ENCODE measurements at regions not wholly inside any gene's neighbourhood (a gene's known extent, or its start where the extent isn't known, plus 50 kb on each side); places are given as distances from the start of the nearest gene placed in this dataset.

- H3K4me3 ChIP-seq (ENCODE audit: low read depth, low read length) = no peak overlapping the region
- TF ChIP-seq CTCF (IDR thresholded peaks at IDR 0.05; ENCODE audit: borderline replicate concordance, insufficient read depth, low read depth, low read length) = no peak
These were observed 249.7 kb downstream of the SPTSSA start for GRCh38 chr14:34212172-34212929.

GRCh38 chr14:34211732-34212131 lies 250.3 kb downstream of the SPTSSA start:
- H3K4me3 ChIP-seq (ENCODE audit: low read depth, low read length) = no peak overlapping the region
- no peak for TF ChIP-seq CTCF (IDR thresholded peaks at IDR 0.05; ENCODE audit: borderline replicate concordance, insufficient read depth, low read depth, low read length)

GRCh38 chr14:34208532-34208931 lies 253.5 kb downstream of the SPTSSA start:
- no peak overlapping the region for H3K4me3 ChIP-seq (ENCODE audit: low read depth, low read length)
- TF ChIP-seq CTCF (IDR thresholded peaks at IDR 0.05; ENCODE audit: borderline replicate concordance, insufficient read depth, low read depth, low read length) = no peak

- no peak for TF ChIP-seq CTCF (IDR thresholded peaks at IDR 0.05; ENCODE audit: borderline replicate concordance, insufficient read depth, low read depth, low read length)
- H3K4me3 ChIP-seq (ENCODE audit: low read depth, low read length) = no peak overlapping the region
These were observed 254.9 kb upstream of the EGLN3 start for GRCh38 chr14:34205799-34206198.

GRCh38 chr14:34204774-34205173 lies 253.9 kb upstream of the EGLN3 start:
- TF ChIP-seq CTCF (IDR thresholded peaks at IDR 0.05; ENCODE audit: borderline replicate concordance, insufficient read depth, low read depth, low read length) = no peak
- H3K4me3 ChIP-seq (ENCODE audit: low read depth, low read length) = no peak overlapping the region

GRCh38 chr14:34203251-34203722 lies 252.4 kb upstream of the EGLN3 start:
- TF ChIP-seq CTCF (IDR thresholded peaks at IDR 0.05; ENCODE audit: borderline replicate concordance, insufficient read depth, low read depth, low read length) = no peak

More at GRCh38 chr14:34203251-34203722, 252.4 kb upstream of the EGLN3 start:
- H3K4me3 ChIP-seq (ENCODE audit: low read depth, low read length) = no peak overlapping the region
